Stomach (tissue), 8 donors: ENCODE measurements at regions not wholly inside any gene's neighbourhood (a gene's known extent, or its start where the extent isn't known, plus 50 kb on each side); places are given as distances from the start of the nearest gene placed in this dataset.

Experiments used
- DNase-seq, 2 donors: peaks; one replicate each; pipeline versions ENCODE4 v3.0.0 to v3.0.0-alpha.2; 2013 to 2019
- H3K27ac ChIP-seq, 5 donors: fragments of 200-600 bp in 4 of 5; sonication (generic) in 4 of 5; one replicate each; pipeline ENCODE4 v1.5.1; 2013 to 2019; ENCODE audit warnings: mild to moderate bottlenecking in 1 of 5, moderate library complexity in 1 of 5
- H3K27me3 ChIP-seq, 3 donors: fragments of 200-600 bp; sonication (generic); one replicate each; pipeline ENCODE4 v1.5.1; 2017 to 2019; ENCODE audit warnings: mixed run types in 1 of 3
- H3K36me3 ChIP-seq, 4 donors: fragments of 200-600 bp; sonication (generic); 1 replicate in 3 of 4; 2 replicates in 1 of 4; pipeline ENCODE4 v1.5.1; 2016 to 2019
- H3K4me1 ChIP-seq, 4 donors: fragments of 200-600 bp; sonication (generic); one replicate each; pipeline ENCODE4 v1.5.1; 2016 to 2019
- H3K4me3 ChIP-seq, 4 donors: fragments of 200-600 bp; sonication (generic) in 3 of 4; one replicate each; pipeline ENCODE4 v1.5.1; 2016 to 2019; ENCODE audit warnings: mild to moderate bottlenecking in 1 of 4
- H3K9me3 ChIP-seq, 4 donors: fragments of 200-600 bp; sonication (generic); one replicate each; pipeline ENCODE4 v1.5.1; 2016 to 2019
- EP300 ChIP-seq: sonication (generic); formaldehyde crosslinking; IDR thresholded peaks from one replicate; pipeline ENCODE4 v1.6.1; 2017; ENCODE audit warnings: antibody characterized with exemption
- POLR2A ChIP-seq, 4 donors: fragments of 450-650 bp; IDR thresholded peaks; one replicate each; pipeline ENCODE4 v1.6.1; 2016; ENCODE audit warnings: antibody characterized with exemption in 4 of 4, control low read depth in 2 of 4, mild to moderate bottlenecking in 1 of 4, moderate library complexity in 1 of 4
- POLR2AphosphoS5 ChIP-seq, 3 donors: sonication (generic); formaldehyde crosslinking; IDR thresholded peaks; one replicate each; pipeline ENCODE4 v1.6.1; 2016; ENCODE audit warnings: antibody characterized with exemption in 3 of 3
- whole genome bisulfite sequencing, 5 donors: extraction: QIAGEN DNeasy Blood & Tissue Kit in 3 of 5; methylation state at CpG; one replicate each; pipeline versions ENCODE4 v1.1.5 to v1.1.7; 2013 to 2018; 5-methylcytosine and 5-hydroxymethylcytosine counted together
- intact Hi-C: fragments of 100-400 bp; cut with DNase I; formaldehyde crosslinking; loops from one replicate; pipeline ENCODE4 v1.15.1; 2023; ENCODE audit warnings: low total_unique reads
- TF ChIP-seq, protein P1 (sequence below), 7 experiments: fragments of 450-650 bp in 4 of 7; fragments of 200-600 bp in 3 of 7; sonication (generic) in 3 of 7; IDR thresholded peaks; one replicate each; pipeline ENCODE4 v1.5.1; 2016 to 2019; ENCODE audit warnings: antibody characterized with exemption in 7 of 7, control low read depth in 2 of 7, mild to moderate bottlenecking in 1 of 7
- donor health status: healthy with polysubstance abuse.
- donor health status: Bipolar disorder and iron deficiency.
- donor health status: healthy.

DNA sequence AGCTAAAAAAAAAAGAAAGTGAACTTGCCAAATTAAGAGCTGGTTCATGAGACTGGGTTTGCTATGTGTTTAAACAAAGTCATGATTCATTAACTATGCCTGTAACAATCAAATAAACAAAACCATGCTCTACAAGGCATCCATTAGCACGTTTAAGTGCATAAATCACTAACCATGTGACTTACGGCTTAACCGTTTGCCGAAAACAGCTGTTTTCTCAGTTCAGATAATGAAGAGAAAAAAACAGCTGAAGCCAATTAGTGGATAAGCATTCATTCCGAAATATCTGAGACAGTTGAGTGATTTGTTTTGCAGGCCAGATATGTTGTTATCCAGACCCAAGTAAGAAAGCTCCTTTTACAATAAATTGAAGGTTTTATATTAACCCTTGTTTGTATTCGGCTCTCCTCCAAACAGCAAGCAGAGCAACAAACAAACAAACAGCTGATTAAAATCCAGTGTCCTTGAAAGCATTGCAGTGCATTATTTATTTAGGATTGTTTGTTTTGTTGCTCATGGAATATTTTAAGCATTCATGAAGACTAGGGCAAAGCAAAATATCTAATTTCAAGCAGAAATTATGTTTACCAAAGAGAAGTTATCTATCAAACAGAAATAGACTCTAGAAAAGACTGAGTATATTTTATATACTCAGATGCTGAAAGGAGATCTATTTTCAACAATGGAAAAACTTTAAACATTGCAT lies 343.5 kb downstream of the RFPL4B start:
- intact Hi-C loops = no loop called here
- 31 to 46% (median 44%) methylated on average over 6 of the region's 6 CpGs for WGBS, 5 donors
- H3K4me1 ChIP-seq = peaks cover 0 to 14% (median 6%) of the 10 kb centered on the region in 4 donors
- no peaks in the 10 kb centered on the region for H3K36me3 ChIP-seq
- H3K27ac ChIP-seq = no peak overlapping the region
- peak in 1 of 3 donors; percentile 48 for TF ChIP-seq POLR2AphosphoS5 (IDR thresholded peaks at IDR 0.05)
- TF ChIP-seq POLR2A (IDR thresholded peaks at IDR 0.05) = no peak
- no peak overlapping the region for H3K4me3 ChIP-seq
- no peaks in the 10 kb centered on the region for H3K9me3 ChIP-seq
- H3K27me3 ChIP-seq = no peaks in the 10 kb centered on the region
- DNase-seq = peak in 1 of 2 donors; percentile 80

DNA sequence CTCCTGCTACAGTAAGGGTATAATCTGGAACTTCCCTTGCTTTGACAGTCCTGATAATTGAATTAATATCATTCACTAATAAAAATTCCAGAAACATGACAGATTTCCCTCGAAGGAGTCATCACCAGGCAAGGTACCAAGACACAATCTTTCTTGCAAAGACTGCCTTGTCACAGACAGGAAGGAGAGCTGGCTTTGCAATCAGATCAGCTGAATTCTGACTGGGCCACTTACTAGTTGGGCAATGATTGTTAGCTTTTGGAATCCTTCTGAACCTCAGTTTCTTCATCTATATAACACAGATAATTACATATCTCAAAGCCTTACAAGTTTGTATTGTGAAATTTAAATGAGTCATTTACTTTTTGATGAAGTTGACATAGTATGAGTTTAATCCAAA lies 344.2 kb downstream of the RFPL4B start:
- peaks cover 0 to 14% (median 6%) of the 10 kb centered on the region in 4 donors for H3K4me1 ChIP-seq
- H3K27ac ChIP-seq = no peak overlapping the region
- 20 to 35% (median 34%) methylated on average over 1 of the region's 1 CpG for WGBS, 5 donors
- TF ChIP-seq, protein P1, sequence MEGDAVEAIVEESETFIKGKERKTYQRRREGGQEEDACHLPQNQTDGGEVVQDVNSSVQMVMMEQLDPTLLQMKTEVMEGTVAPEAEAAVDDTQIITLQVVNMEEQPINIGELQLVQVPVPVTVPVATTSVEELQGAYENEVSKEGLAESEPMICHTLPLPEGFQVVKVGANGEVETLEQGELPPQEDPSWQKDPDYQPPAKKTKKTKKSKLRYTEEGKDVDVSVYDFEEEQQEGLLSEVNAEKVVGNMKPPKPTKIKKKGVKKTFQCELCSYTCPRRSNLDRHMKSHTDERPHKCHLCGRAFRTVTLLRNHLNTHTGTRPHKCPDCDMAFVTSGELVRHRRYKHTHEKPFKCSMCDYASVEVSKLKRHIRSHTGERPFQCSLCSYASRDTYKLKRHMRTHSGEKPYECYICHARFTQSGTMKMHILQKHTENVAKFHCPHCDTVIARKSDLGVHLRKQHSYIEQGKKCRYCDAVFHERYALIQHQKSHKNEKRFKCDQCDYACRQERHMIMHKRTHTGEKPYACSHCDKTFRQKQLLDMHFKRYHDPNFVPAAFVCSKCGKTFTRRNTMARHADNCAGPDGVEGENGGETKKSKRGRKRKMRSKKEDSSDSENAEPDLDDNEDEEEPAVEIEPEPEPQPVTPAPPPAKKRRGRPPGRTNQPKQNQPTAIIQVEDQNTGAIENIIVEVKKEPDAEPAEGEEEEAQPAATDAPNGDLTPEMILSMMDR (IDR thresholded peaks at IDR 0.05) = no peak
- TF ChIP-seq EP300 (no peak), POLR2A (IDR thresholded peaks at IDR 0.05) (no peak), POLR2AphosphoS5 (IDR thresholded peaks at IDR 0.05) (peak in 1 of 3 donors; percentile 26)
- H3K27me3 ChIP-seq = no peaks in the 10 kb centered on the region
- no peaks in the 10 kb centered on the region for H3K36me3 ChIP-seq
- intact Hi-C loops = no loop called here
- H3K4me3 ChIP-seq = no peak overlapping the region
- DNase-seq = peak in 1 of 2 donors; percentile 61
- no peaks in the 10 kb centered on the region for H3K9me3 ChIP-seq

DNA sequence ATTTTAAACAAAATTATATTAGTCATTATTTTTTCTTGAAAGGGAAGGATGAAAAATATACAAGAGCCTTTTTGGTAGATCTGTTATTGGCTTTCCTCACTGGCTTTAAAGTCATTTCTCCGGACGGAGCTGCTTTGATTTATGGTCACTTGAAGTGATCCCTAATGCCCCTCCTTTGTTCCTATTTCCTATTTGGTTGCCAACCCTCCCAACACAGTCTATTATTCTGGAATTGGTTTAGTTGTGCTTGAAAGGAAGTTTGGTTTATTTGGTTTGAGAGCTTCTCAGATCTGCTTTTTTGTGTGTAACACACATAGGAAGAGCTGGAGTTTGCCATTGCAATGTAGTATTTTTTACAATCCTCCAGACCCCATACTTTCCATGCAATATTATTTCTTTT lies 347.9 kb downstream of the RFPL4B start:
- Histone ChIP-seq H3K4me1 (peaks cover 0 to 14% (median 6%) of the 10 kb centered on the region in 4 donors), H3K4me3 (no peak overlapping the region), H3K9me3 (no peaks in the 10 kb centered on the region), H3K27me3 (no peaks in the 10 kb centered on the region), H3K27ac (no peak overlapping the region), H3K36me3 (no peaks in the 10 kb centered on the region)
- no peak for TF ChIP-seq EP300
- no peak for TF ChIP-seq POLR2A (IDR thresholded peaks at IDR 0.05)
- TF ChIP-seq, protein P1 (IDR thresholded peaks at IDR 0.05) = no peak
- no peak for TF ChIP-seq POLR2AphosphoS5 (IDR thresholded peaks at IDR 0.05)
- WGBS, 5 donors = 57 to 72% (median 62%) methylated on average over 2 of the region's 2 CpGs
- DNase-seq = peak in 1 of 2 donors; percentile 40
- intact Hi-C loops = no loop called here

DNA sequence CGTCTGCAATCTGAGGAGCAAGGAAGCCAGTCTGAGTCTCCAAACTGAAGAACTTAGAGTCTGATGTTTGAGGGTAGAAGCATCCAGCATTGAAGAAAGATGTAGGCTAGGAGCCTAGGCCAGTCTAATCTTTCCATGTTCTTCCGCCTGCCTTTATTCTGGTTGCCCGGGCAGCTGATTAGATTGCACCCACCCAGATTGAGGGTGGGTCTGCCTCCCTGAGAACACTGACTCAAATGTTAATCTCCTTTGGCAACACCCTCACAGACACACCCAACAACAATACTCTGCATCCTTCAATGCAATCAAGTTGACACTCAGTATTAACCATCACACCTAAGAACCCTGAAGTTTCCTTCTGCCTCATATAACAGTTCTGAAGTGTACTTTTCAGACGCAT lies 350.1 kb downstream of the RFPL4B start:
- Histone ChIP-seq H3K4me3 (no peak overlapping the region), H3K27me3 (no peaks in the 10 kb centered on the region), H3K9me3 (no peaks in the 10 kb centered on the region), H3K27ac (no peak overlapping the region), H3K4me1 (no peaks in the 10 kb centered on the region), H3K36me3 (no peaks in the 10 kb centered on the region)
- WGBS, 5 donors = 74 to 92% (median 80%) methylated on average over 4 of the region's 4 CpGs
- intact Hi-C loops = no loop called here
- no peak for DNase-seq
- TF ChIP-seq POLR2A (IDR thresholded peaks at IDR 0.05) (no peak), POLR2AphosphoS5 (IDR thresholded peaks at IDR 0.05) (no peak), EP300 (no peak)

DNA sequence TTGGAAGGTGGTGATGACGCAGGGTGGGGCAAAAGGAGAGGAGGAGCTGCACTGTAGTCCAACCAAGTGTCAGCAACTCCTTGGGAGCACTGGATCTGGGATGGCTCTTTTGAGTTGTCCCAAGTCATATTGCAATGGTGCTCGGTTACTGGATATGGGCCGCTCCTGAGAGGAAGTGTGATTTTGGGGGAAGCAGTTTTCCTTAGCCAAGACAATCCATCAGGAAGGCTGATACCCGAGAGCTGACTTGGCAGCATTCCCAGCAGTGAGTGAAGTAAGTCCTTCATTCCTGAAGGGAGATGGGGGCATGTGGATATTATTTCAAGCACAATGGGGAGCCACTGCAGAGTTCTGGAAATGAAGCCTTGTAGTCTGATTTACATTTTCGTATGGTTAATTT lies 354.1 kb downstream of the RFPL4B start:
- Histone ChIP-seq H3K27me3 (no peaks in the 10 kb centered on the region), H3K27ac (no peak overlapping the region), H3K36me3 (no peaks in the 10 kb centered on the region), H3K4me3 (no peak overlapping the region), H3K9me3 (no peaks in the 10 kb centered on the region), H3K4me1 (no peaks in the 10 kb centered on the region)
- DNase-seq = peak in 1 of 2 donors; percentile 44
- intact Hi-C loops = no loop called here
- TF ChIP-seq POLR2A (IDR thresholded peaks at IDR 0.05) = no peak
- TF ChIP-seq, protein P1 (IDR thresholded peaks at IDR 0.05) = no peak
- no peak for TF ChIP-seq EP300
- no peak for TF ChIP-seq POLR2AphosphoS5 (IDR thresholded peaks at IDR 0.05)
- 63 to 72% (median 67%) methylated on average over 5 of the region's 5 CpGs for WGBS, 5 donors
